Renal pelvis (tissue), 1 donor: ENCODE measurements at regions not wholly inside any gene's neighbourhood (a gene's known extent, or its start where the extent isn't known, plus 50 kb on each side); places are given as distances from the start of the nearest gene placed in this dataset.
"Not testable (repeated sequence)": the region's sequence is repeated elsewhere in the genome, so short reads cannot be mapped to it uniquely, and the experiment has no call there.

ENCODE experiments used
- DNase-seq: peaks from one replicate; pipeline ENCODE4 v3.0.0-alpha.2; 2013

DNA sequence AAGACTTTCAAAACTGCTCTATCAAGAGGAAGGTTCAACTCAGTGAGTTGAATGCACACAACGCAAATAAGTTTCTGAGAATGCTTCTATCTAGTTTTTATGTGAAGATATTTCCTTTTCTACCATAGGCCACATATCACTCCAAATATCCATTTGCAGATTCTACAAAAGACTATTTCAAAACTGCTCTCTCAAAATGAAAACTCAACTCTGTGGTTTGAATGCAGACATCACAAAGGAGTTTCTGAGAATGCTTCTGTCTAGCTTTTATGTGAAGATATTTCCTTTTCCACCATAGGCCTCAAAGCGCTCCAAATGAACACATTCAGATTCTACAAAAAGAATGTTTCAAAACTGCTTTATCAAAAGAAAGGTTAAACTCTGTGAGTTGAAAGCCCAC lies 1093.1 kb upstream of the DEFB115 start:
- DNase-seq, result not testable (repeated sequence)

DNA sequence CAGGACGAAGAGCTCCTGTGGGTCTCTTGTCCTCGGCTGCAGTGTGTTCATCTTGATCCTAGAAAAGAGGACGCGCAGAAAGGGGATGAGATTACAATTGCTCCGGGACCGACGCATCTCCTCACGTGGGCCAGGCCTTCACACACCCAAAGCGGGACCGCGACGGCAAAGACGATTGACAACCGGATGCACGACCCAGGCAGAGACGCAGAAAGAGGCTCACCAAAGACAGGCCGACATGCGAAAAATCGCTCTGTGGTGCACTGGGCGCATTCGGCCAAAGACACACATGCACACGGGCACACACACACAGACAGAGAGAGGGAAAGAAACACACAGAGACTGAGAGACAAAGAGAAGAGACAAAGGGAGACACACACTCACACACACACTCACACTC lies 1089.9 kb upstream of the DEFB115 start:
- no peak for DNase-seq

DNA sequence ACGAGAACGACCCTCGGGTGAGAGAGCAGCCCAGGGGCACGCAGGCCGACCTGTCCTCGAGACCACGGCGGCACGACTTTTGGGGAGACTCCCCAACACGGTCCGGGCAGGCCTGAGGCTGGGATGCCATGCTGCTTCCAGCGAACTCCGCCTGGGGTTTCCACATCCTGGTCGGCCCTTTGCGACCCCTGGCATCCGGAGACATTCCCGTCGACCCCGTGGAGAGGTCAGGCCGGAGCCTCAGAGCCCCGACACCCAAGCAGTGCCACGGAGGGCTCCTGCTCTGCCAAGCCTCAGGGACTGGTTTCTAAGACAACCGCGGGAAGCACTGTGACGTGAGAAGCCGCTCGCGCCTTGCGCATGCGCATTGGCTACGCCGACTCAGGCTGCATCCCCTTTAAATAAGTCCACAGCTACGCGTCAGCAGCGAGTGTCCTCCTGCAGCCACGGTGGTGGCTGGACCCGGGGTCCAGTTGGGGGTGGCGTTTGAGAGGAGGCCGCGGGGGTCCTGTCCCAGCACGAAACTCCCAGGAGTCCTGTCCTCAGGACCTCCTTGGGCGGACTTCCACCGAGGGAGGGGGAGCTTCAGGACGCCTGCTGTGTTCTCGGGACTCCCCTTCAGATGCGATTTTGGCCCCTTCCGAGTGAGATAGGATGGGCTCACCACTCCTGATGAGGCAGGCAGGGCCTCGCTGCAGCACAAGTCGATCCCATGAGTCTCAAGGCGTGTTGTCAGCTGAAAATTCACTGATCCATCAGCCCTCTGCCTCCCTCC lies 1089.3 kb upstream of the DEFB115 start:
- no peak for DNase-seq

DNA sequence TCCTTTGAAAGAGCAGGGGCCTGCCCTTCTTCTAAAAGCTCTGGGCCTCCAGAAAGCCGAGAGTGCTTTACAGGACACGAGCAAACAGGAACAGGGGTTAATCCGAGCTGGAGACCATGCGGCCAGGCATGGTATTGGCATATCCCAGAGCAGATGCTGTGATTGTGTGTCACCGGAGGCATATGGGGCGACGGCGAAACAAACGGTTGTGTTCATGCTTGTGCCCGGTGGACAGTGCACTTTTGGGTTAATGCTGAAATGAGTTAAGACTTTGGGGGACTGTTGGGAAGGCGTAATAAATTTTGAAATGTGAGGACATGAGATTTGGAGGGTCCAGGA lies 1088.7 kb upstream of the DEFB115 start:
- DNase-seq, result no peak

DNA sequence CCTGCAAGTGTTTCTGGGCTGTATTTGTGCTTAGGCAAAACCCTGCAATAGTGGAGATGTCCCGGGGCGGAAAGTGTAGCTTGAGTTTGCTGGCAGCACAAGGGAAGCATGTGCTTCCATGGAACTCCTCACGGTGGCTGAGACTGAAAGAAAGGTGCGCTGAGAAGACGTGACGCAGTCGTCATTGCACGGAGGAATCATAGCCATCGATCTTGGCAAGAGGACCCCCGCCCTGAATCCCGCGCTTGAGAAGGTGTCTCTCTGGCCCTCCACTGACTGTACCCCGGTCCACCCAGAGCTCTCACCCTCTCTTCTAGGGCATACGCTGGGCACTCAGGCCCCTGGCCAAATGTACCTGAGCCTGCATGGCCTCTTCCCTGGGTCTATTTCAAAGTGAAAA lies 1081.8 kb upstream of the DEFB115 start:
- no peak for DNase-seq

DNA sequence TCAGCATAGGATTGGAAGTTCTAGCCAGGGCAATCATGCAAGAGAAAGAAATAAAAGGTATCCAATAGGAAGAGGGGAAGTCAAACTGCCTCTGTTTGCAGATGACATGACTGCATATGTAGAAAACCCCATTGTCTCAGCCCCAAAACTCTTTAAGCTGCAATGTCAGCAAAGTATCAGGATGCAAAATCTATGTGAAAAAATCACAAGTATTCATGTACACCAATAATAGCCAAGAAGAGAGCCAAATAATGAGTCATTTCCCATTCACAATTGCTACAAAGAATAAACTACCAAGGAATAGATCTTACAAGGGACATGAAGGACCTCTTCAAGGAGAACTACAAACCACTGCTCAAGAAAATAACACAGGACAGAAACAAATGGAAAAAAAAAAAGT lies 1074.3 kb upstream of the DEFB115 start:
- not testable (repeated sequence) for DNase-seq

DNA sequence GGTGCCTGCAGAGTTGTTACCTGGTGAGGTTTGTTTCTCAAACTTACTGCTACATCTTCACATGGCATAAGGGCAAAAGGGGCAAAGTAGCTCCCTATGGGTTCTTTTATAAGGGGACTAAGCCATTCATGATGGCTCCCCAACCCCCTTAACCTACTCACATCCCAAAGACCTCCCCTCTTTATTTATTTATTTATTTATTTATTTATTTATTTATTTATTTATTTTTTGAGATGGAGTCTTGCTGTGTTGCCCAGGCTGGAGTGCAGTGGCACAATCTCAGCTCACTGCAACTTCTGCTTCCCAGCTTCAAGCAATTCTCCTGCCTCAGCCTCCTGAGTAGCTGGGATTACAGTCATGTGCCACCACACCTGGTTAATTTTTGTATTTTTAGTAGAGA lies 1065.7 kb upstream of the DEFB115 start:
- not testable (repeated sequence) for DNase-seq

DNA sequence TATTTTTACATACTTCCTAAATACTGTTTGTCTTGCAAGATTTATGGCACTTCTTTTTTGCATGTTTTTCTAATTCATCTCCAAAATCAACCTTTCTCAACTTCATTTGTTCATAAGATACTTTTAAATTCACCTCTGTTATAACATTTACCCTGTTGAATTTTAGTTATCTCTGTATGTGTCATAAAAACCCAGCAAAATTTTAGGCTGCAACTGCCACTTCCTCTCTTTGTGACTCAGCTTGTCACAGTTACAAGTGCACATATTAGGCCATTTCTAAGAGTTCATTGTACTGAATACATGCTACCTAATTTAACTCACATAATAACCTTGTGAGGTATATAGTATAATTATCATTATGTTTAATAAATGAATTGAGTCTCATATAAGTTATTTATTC lies 1023.0 kb upstream of the DEFB115 start:
- not testable (repeated sequence) for DNase-seq

DNA sequence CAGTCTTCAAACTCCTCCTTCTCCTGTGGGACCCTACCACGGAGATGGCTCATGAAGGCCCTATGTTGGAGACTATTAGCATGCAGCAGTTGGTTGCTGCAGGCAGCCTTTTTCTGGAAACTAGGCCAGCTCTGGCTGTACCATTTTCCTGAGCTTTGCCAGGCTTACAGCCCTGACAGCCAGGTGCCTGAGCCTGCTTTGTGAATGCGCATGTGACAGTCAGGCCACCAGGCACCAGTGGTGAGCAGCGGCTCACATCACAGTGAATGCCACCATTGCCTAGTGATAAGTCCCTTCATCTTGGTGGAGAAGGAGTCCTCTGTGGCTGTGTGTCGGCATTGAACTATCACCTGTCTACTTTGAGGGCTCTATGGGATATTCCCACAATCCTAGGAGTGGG lies 982.4 kb upstream of the DEFB115 start:
- not testable (repeated sequence) for DNase-seq

DNA sequence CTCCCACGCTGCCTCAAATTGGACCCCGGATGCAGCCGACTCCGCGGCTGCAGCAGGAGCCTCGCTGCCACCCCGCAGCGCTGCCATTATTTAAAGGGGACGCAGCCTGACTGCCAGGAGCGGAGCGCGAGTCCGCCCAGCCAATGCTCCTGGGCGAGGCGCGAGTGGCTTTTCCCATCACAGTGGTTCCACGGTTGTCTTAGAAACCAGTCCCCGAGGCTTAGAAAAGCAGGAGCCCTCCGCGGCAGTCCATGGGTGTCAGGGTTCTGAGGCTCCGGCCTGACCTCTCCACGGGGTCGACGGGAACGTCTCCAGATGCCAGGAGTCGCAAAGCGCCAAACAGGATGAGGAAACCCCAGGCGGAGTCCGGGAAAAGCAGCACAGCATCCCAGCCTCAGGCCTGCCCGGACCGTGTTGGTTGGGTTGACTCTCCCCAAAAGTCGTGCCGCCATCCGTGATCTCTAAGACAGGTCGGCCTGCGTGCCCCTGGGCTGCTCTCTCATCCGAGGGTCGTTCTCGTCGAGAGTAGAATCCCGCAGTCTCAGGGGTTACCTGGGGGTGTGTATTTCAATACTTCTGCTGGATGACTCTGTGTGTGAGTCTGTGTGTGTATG lies 975.8 kb upstream of the DEFB115 start:
- DNase-seq, result no peak

DNA sequence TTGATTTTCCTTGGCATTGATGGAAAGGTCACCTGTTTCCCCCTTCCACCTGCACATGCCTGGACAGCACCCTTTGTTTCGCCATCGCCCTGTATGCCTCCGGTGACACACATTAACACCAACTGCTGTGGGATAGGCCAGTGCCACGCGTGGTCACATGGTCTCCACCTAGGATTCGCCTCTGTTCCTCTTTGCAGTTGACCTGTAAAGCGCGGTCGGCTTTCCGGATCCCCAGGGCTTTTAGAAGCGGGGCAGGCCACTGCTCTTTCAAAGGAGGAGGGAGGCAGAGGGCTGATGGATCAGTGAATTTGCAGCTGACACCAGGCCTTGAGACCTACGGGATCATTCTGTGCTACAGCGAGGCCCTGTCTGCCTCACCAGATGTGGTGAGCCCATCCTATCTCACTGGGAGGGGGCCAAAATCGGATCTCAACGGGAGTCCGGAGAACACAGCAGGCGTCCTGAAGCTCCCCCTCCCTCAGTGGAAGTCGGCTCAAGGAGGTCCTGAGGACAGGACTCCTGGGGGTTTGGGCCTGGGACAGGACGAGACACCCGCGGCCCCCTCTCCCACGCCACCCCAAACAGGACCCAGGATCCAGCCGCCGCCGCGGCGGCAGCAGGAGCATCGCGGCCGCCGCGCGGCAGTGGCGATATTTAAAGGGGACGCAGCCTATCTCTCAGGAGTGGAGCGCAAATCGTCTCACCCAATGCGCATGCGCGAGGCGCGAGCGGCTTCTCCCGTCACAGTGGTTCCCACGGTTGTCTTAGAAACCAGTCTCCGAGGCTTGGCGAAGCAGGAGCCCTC lies 973.8 kb upstream of the DEFB115 start:
- DNase-seq, result peak; percentile 67

DNA sequence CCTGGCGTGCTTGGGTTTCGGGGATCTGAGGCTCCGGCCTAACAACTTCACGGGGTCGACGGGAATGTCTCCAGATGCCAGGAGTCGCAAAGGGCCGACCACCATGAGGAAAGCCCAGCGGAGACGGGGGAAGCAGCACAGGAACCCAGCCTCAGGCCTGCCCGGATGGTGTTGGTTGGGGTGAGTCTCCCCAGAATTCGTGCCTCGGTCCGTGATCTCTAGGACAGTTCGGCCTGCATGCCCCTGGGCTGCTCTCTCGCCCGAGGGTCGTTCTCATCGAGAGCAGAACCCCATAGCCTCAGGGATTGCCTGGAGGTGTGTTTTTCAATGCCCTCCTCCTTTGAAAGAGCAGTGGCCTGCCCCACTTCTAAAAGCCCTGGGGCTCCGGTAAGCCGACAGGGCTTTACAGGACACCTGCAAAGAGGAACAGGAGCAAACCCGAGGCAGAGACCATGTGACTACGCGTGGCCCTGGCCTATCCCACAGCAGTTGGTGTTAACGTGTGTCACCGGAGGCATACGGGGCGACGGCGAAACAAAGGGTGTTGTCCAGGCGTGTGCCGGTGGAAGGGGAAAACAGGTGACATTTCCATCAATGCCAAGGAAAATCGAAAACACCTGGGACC lies 973.1 kb upstream of the DEFB115 start:
- no peak for DNase-seq

DNA sequence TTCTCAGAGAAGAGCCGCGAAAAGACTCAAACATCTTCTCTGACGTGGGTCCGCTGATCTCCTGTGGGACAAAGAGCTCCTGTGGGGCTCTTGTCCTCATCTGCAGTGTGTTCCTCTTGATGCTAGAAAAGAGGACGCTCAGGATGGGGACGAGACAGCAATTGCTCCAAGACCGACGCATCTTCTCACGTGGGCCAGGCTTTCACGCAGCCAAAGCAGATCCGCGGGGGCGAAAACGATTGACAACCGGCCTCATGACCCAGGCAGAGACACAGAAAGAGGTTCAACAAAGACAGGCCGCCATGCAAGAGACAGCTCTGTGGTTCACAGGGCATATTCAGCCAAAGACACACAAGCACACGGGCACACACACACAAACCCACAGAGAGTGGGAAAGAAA lies 971.8 kb upstream of the DEFB115 start:
- DNase-seq, result no peak

DNA sequence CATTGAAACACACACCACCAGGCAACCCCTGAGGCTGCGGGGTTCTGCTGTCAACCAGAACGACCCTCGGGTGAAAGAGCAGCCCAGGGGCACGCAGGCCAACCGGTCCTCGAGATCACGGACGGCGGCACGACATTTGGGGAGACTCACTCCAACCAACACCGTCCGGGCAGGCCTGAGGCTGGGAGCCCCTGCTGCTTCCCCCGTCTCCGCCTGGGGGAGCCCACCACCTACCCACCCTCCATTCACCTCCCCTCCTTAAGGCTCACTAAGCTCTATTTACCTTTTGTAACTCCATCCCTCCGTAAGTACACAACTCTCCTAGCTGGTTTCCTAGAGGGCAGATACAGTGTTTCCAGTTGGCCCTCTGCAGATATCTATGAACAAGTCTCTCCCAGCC lies 971.3 kb upstream of the DEFB115 start:
- no peak for DNase-seq

DNA sequence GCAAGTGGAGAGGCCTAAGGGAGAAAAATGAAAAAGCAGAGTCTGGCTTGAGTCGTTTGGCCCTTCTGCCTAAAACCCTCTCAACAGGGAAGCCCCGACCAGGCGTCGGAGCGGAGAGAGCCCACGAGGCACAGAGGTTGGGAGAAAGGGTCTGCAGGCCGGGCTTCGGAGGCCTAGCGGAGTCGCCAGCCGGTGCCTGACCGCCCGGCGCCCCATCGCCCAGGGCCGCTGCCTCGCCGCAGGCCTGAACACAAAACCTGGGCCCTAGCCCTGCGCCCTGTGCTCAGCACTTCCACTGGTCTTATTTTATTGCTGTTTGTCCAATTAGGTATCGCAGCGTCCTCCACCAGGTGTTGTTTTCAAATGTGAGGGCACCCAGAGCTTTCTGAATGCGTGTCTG lies 970.0 kb upstream of the DEFB115 start:
- DNase-seq, result not testable (repeated sequence)

DNA sequence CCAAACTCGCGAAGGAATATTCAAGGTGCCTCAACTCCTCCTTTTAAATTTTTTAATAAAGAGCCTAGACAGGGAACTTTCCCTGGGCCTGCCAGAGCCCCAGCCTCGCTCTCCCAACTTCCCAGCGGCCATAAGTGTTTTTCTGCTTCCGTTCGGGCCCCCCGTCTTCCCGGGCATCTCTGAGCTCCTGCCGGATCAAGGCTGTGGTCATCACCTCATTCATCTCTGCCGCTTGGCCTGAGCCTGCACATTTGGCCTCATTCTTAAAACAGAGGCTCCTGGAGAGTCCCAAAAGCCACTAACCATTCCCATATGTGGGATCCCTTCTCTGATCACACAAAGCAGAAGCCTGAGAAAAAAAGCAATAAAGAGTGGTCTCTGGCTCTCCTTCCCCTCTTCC lies 969.1 kb upstream of the DEFB115 start:
- DNase-seq, result no peak

DNA sequence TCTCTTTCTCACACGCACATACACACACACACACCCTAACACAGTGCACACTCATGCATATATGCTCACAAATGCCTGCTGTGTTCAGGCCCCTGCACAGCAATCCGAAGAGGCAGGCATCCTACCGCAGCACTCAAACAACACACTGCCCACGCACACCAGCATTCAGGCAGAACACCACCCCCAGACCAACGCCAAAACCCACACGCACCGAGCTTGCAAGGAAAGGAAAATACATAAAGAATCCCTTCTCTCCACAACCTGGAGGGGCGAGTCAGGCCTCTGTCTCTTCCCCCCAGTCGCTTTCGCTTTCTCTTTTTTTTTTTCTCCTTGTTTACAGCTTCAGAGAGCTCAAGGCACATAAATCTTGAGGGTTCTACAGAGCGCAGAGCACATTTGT lies 968.4 kb upstream of the DEFB115 start:
- DNase-seq, result not testable (repeated sequence)

DNA sequence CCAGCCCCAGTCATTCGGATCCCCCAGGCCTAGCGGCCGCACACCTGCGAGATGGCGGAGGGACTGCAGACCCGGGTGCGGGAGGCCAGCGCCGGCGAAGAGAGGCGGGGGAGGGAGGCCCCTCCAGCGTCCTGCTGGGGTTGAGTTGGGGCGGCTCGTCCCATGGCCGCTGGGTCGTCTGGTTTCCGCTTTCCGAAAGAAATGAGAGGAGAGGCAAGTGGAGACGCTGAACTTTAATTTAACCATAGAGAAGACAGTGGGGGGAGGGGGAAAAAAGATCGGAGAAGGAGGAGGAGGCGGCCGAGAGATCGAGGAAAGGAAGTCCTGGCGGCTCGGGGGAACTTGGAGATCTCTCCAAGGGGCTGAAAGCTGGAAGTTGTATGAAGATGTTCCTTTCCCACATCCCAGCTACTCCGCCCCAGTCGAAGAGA lies 967.7 kb upstream of the DEFB115 start:
- not testable (repeated sequence) for DNase-seq

DNA sequence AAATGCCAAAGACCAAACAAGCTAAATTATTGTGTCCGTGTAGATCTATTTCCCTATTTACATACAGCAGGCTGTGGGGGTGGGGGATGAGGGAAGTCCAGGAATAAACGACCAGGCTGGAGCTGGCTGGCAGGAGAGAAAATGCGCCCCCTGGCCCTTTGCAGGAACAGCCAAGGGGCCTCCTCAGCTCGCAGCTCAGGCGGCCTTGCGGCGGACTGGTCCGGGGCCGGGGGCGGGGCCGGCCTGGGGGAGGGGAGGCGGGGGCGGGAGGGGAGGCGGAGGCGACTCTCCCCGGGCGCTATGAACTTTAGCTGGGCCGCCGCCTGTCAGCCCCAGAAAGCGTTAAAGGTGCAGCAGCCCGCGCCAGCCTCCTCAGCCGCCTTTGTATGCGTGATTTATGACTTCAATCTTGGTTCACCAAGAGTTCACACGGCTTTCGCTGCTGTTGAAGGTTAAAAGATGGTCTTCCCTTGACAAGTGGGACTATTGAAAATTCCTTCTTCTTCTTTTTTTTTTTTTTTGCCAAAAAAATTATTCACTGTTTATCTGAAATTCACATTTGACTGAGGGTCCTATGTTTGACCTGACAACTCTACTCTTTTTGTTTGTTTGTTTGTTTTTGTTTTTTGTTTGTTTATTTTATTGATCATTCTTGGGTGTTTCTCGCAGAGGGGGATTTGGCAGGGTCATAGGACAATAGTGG lies 967.0 kb upstream of the DEFB115 start:
- peak; percentile 66 for DNase-seq

DNA sequence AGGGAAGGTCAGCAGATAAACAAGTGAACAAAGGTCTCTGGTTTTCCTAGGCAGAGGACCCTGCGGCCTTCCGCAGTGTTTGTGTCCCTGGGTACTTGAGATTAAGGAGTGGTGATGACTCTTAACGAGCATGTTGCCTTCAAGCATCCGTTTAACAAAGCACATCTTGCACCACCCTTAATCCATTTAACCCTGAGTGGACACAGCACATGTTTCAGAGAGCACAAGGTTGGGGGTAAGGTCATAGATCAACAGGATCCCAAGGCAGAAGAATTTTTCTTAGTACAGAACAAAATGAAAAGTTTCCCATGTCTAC lies 966.4 kb upstream of the DEFB115 start:
- DNase-seq, result not testable (repeated sequence)

DNA sequence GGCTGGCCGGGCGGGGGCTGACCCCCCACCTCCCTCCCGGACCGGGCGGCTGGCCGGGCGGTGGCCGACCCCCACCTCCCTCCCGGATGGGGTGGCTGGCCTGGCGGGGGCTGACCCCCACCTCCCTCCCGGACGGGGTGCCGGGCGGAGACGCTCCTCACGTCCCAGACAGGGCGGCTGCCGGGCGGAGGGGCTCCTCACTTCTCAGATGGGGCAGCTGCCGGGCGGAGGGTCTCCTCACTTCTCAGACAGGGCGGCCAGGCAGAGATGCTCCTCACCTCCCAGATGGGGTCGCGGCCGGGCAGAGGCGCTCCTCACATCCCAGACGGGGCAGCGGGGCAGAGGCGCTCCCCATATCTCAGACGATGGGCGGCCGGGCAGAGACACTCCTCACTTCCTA lies 965.8 kb upstream of the DEFB115 start:
- DNase-seq, result not testable (repeated sequence)

DNA sequence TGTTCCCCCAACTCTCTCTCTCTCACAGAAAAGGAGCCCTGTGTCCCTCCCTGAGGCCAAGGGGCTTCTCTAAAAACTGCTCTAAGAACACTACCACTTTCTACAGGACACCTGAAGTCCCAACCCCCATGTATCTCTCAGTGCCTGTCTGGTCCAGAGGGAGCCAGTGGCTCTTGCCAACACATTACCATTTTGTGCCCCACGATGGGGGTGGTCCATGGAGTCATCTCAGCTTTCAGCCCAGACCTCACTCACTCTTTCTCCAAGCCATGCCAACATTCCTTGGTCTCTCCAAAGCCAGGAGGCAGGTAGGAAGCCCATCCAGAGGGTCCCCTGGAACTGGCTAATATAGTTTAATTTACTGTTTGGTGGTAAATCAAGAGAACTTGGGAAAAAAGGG lies 962.1 kb upstream of the DEFB115 start:
- DNase-seq, result not testable (repeated sequence)
